RWPE1 (cell line): ENCODE measurements at regions not wholly inside any gene's neighbourhood (a gene's known extent, or its start where the extent isn't known, plus 50 kb on each side); places are given as distances from the start of the nearest gene placed in this dataset.

Experiments
- CTCF ChIA-PET: fragments of 350-600 bp; sonication (Branson Sonifier 250); formaldehyde crosslinking; extraction: SDS; loops from one replicate; lab custom pipeline; 2021; lab: Yijun Ruan, JAX
- POLR2A ChIA-PET: fragments of 400-600 bp; formaldehyde crosslinking; extraction: SDS; loops from one replicate; lab custom pipeline; 2020; ENCODE audit warnings: antibody characterized with exemption; ENCODE audit not compliant: low non-redundant PET; lab: Yijun Ruan, JAX
- DNase-seq: peaks from one replicate; pipeline ENCODE4 v3.0.0; 2012; ENCODE audit warnings: low spot score
- H3K27ac ChIP-seq: fragments of 450-650 bp; 2 replicates; pipeline ENCODE4 v1.5.1; 2017
- CTCF ChIP-seq: fragments of 450-650 bp; conservative IDR thresholded peaks from 2 replicates; pipeline ENCODE4 v1.5.1; 2017; ENCODE audit warnings: low read depth, mild to moderate bottlenecking

- DNase-seq, result no peak
- ChIA-PET CTCF (interaction anchor here (0.6 kb wide), 1 partner anchor 61 kb away, joined by 5 read pairs; no protein-coding TSS in a partner anchor), POLR2A (no interaction called here)
- no peak for TF ChIP-seq CTCF
- no peak overlapping the region for H3K27ac ChIP-seq
Measured at GRCh38 chr6:15713325-15713724, 50.5 kb upstream of the DTNBP1 start.

- no peak overlapping the region for H3K27ac ChIP-seq
- CTCF ChIA-PET, result no interaction called here
- TF ChIP-seq CTCF, result no peak
- no peak for DNase-seq
- POLR2A ChIA-PET, result no interaction called here
Measured at GRCh38 chr6:15712797-15713196, 50.0 kb upstream of the DTNBP1 start.
